IMR-90 (cell line): ENCODE measurements at regions not wholly inside any gene's neighbourhood (a gene's known extent, or its start where the extent isn't known, plus 50 kb on each side); places are given as distances from the start of the nearest gene placed in this dataset.

Experiments used
- ATAC-seq: fragments of 200-7000 bp; cut with Tn5 transposase; 2 replicates; pipeline ENCODE4 v1.9.1; 2020; ENCODE audit warnings: low read depth, mild to moderate bottlenecking, moderate library complexity
- BruUV-seq: library from RNA; stranded (reverse); fragments of 400-500 nt; replicated peaks from 2 replicates; lab custom pipeline; 2021; lab: Mats Ljungman, UMichigan
- CTCF ChIA-PET: fragments of 300-600 bp; formaldehyde crosslinking; extraction: SDS; loops from one replicate; lab custom pipeline; 2021; ENCODE audit warnings: antibody characterized with exemption; lab: Yijun Ruan, JAX
- POLR2A ChIA-PET: fragments of 300-600 bp; sonication (Branson Sonifier 250); formaldehyde crosslinking; loops from one replicate; lab custom pipeline; 2022; ENCODE audit warnings: antibody characterized with exemption; ENCODE audit not compliant: unreplicated experiment; lab: Charles Lee
- DNase-seq: peaks from one replicate; pipeline ENCODE4 v3.0.0; 2013
- H2AFZ ChIP-seq: replicated peaks from 2 replicates; pipeline ENCODE3; 2013; ENCODE audit warnings: low read length, mild to moderate bottlenecking; ENCODE audit not compliant: poor library complexity
- H2AK5ac ChIP-seq: 2 replicates; pipeline ENCODE4 v1.6.1; 2013; ENCODE audit warnings: low read depth, low read length, inconsistent platforms
- H2AK9ac ChIP-seq: replicated peaks from 2 replicates; pipeline ENCODE3; 2013; ENCODE audit warnings: mild to moderate bottlenecking, low read depth, low read length, moderate library complexity; ENCODE audit not compliant: poor library complexity
- H2BK120ac ChIP-seq: 2 replicates; pipeline ENCODE4 v1.6.1; 2013; ENCODE audit warnings: low read depth, low read length, inconsistent platforms
- H2BK15ac ChIP-seq: 3 replicates; pipeline ENCODE4 v1.6.1; 2013; ENCODE audit warnings: low read depth, low read length, inconsistent platforms
- H2BK20ac ChIP-seq: 2 replicates; pipeline ENCODE4 v1.6.1; 2013; ENCODE audit warnings: low read depth, mild to moderate bottlenecking, inconsistent platforms, low read length, moderate library complexity
- H2BK5ac ChIP-seq: 2 replicates; pipeline ENCODE4 v1.6.1; 2013; ENCODE audit warnings: mild to moderate bottlenecking, low read depth, low read length, inconsistent platforms; ENCODE audit not compliant: poor library complexity, severe bottlenecking
- H3K14ac ChIP-seq: replicated peaks from 2 replicates; pipeline ENCODE4 v1.6.1; 2013; ENCODE audit warnings: low read depth, low read length, inconsistent platforms
- H3K18ac ChIP-seq: 2 replicates; pipeline ENCODE4 v1.6.1; 2013; ENCODE audit warnings: low read depth, low read length, control low read depth
- H3K23ac ChIP-seq: 2 replicates; pipeline ENCODE4 v1.6.1; 2013; ENCODE audit warnings: low read depth, low read length, inconsistent platforms
- H3K27ac ChIP-seq: 2 replicates; pipeline ENCODE4 v1.5.1; 2013; ENCODE audit warnings: mild to moderate bottlenecking, control low read depth, low read length; ENCODE audit not compliant: insufficient read depth
- H3K27me3 ChIP-seq: 2 replicates; pipeline ENCODE4 v1.6.1; 2013; ENCODE audit warnings: low read length; ENCODE audit not compliant: control insufficient read depth, insufficient read depth
- H3K36me3 ChIP-seq: 2 replicates; pipeline ENCODE4 v1.6.1; 2013; ENCODE audit warnings: low read length, mixed read lengths; ENCODE audit not compliant: control insufficient read depth, insufficient read depth
- H3K4ac ChIP-seq: 2 replicates; pipeline ENCODE4 v1.6.1; 2013; ENCODE audit warnings: low read depth, low read length, inconsistent platforms
- H3K4me1 ChIP-seq: 2 replicates; pipeline ENCODE4 v1.6.1; 2013; ENCODE audit warnings: low read length, mixed read lengths; ENCODE audit not compliant: control insufficient read depth, insufficient read depth
- H3K4me2 ChIP-seq: 2 replicates; pipeline ENCODE4 v1.6.1; 2013; ENCODE audit warnings: low read depth, mild to moderate bottlenecking, control low read depth, low read length, moderate library complexity
- H3K4me3 ChIP-seq: 2 replicates; pipeline ENCODE4 v1.5.1; 2013; ENCODE audit warnings: low read depth, mild to moderate bottlenecking, control low read depth, low read length, moderate library complexity; ENCODE audit not compliant: insufficient read depth
- H3K56ac ChIP-seq: 2 replicates; pipeline ENCODE4 v1.6.1; 2013; ENCODE audit warnings: low read length, inconsistent platforms; ENCODE audit not compliant: insufficient read depth; ENCODE audit errors: extremely low read depth
- H3K79me1 ChIP-seq, 2 experiments: 2 replicates each; pipeline ENCODE4 v1.6.1; 2013; ENCODE audit warnings: low read length in 2 of 2, inconsistent platforms in 1 of 2, low read depth in 1 of 2
- H3K9ac ChIP-seq: 2 replicates; pipeline ENCODE4 v1.6.1; 2013; ENCODE audit warnings: low read depth, low read length, control low read depth
- H3K9me1 ChIP-seq: 2 replicates; pipeline ENCODE4 v1.6.1; 2013; ENCODE audit warnings: low read length, inconsistent platforms; ENCODE audit not compliant: insufficient read depth
- H3K9me3 ChIP-seq: 2 replicates; pipeline ENCODE4 v1.6.1; 2013; ENCODE audit warnings: low read length; ENCODE audit not compliant: control insufficient read depth, insufficient read depth
- H4K20me1 ChIP-seq: 2 replicates; pipeline ENCODE4 v1.6.1; 2013; ENCODE audit warnings: low read length, inconsistent platforms; ENCODE audit not compliant: insufficient read depth
- H4K5ac ChIP-seq: 2 replicates; pipeline ENCODE4 v1.6.1; 2013; ENCODE audit warnings: mild to moderate bottlenecking, low read depth, low read length, control low read depth
- H4K8ac ChIP-seq, 2 experiments: 2 replicates each; pipeline ENCODE4 v1.6.1; 2013; ENCODE audit warnings: low read depth in 2 of 2, low read length in 2 of 2, control low read depth in 1 of 2, inconsistent platforms in 1 of 2
- H4K91ac ChIP-seq: 2 replicates; pipeline ENCODE4 v1.6.1; 2013; ENCODE audit warnings: low read depth, low read length, inconsistent platforms; ENCODE audit not compliant: insufficient read depth
- BHLHE40 ChIP-seq: fragments of 150-350 bp; IDR thresholded peaks from 2 replicates; pipeline ENCODE4 v1.6.1; 2016; ENCODE audit warnings: mild to moderate bottlenecking, low read depth, low read length
- CEBPB ChIP-seq: IDR thresholded peaks from 2 replicates; pipeline ENCODE4 v1.6.1; 2012; ENCODE audit warnings: low read depth, low read length, improper control_type of control experiment
- CHD1 ChIP-seq: IDR thresholded peaks from 2 replicates; pipeline ENCODE4 v1.6.1; 2012; ENCODE audit warnings: low read depth, low read length, improper control_type of control experiment
- FOS ChIP-seq: fragments of 150-350 bp; IDR thresholded peaks from 2 replicates; pipeline ENCODE4 v1.6.1; 2016; ENCODE audit warnings: low read depth, low read length
- MAFK ChIP-seq: IDR thresholded peaks from 2 replicates; pipeline ENCODE4 v1.6.1; 2012; ENCODE audit warnings: low read depth, low read length, improper control_type of control experiment
- MAZ ChIP-seq: IDR thresholded peaks from 2 replicates; pipeline ENCODE4 v1.6.1; 2012; ENCODE audit warnings: low read depth, mild to moderate bottlenecking, low read length, improper control_type of control experiment, moderate library complexity, borderline replicate concordance
- MXI1 ChIP-seq: IDR thresholded peaks from 2 replicates; pipeline ENCODE4 v1.6.1; 2012; ENCODE audit warnings: low read depth, mild to moderate bottlenecking, low read length, moderate library complexity, borderline replicate concordance
- NFE2L2 ChIP-seq: fragments of 150-350 bp; IDR thresholded peaks from 2 replicates; pipeline ENCODE4 v1.6.1; 2016; ENCODE audit warnings: low read depth, mild to moderate bottlenecking, low read length
- POLR2A ChIP-seq: IDR thresholded peaks from 2 replicates; pipeline ENCODE4 v1.6.1; 2012; ENCODE audit warnings: mild to moderate bottlenecking, low read depth, low read length
- RAD21 ChIP-seq: IDR thresholded peaks from 2 replicates; pipeline ENCODE4 v1.6.1; 2012; ENCODE audit warnings: low read length, improper control_type of control experiment
- RCOR1 ChIP-seq: IDR thresholded peaks from 2 replicates; pipeline ENCODE4 v1.6.1; 2012; ENCODE audit warnings: mild to moderate bottlenecking, low read length, improper control_type of control experiment; ENCODE audit not compliant: insufficient replicate concordance
- RFX5 ChIP-seq: IDR thresholded peaks from 2 replicates; pipeline ENCODE4 v1.8.0; 2012; ENCODE audit warnings: low read depth, mild to moderate bottlenecking, low read length, moderate library complexity
- SMC3 ChIP-seq: fragments of 150-350 bp; IDR thresholded peaks from 2 replicates; pipeline ENCODE4 v1.6.1; 2016; ENCODE audit warnings: low read depth, mild to moderate bottlenecking, antibody characterized with exemption, low read length, moderate library complexity
- WGBS, 2 experiments: methylation state at CpG; one replicate each; pipeline versions ENCODE4 v1.1.5 to v1.1.7; 2013; ENCODE audit warnings: missing lambda C conversion rate in 2 of 2; ENCODE audit not compliant: insufficient read length in 1 of 2; ENCODE audit errors: extremely low coverage in 2 of 2; 5-methylcytosine and 5-hydroxymethylcytosine counted together
- dilution Hi-C: fragments of 300-500 bp; cut with HindIII; formaldehyde crosslinking; loops from one replicate; pipeline ENCODE4 v1.14.3; 2018; ENCODE audit warnings: low sequenced_read_pairs; ENCODE audit not compliant: unreplicated experiment
- in situ Hi-C: fragments of 300-500 bp; cut with MboI; formaldehyde crosslinking; loops from 3 replicates; pipeline ENCODE4 v1.14.3; 2019; ENCODE audit warnings: low sequenced_read_pairs, inconsistent platforms, mixed read lengths
- intact Hi-C: fragments of 100-400 bp; cut with micrococcal nuclease; formaldehyde crosslinking; loops from 2 replicates; pipeline ENCODE4 v1.10.0; 2022
- TF ChIP-seq, protein P1 (sequence below): conservative IDR thresholded peaks from 2 replicates; pipeline ENCODE4 v1.5.1; 2012; ENCODE audit warnings: mild to moderate bottlenecking, low read depth, low read length, improper control_type of control experiment
- TF ChIP-seq, protein P2 (sequence below): fragments of 150-350 bp; IDR thresholded peaks from 2 replicates; pipeline ENCODE4 v1.6.1; 2016; ENCODE audit warnings: low read depth, mild to moderate bottlenecking, low read length, moderate library complexity, borderline replicate concordance
- TF ChIP-seq, protein P3 (sequence below): fragments of 150-350 bp; IDR thresholded peaks from 2 replicates; pipeline ENCODE4 v1.6.1; 2017; ENCODE audit warnings: mild to moderate bottlenecking, antibody characterized with exemption, low read length, low read depth

GRCh38 chr18:65975536-65975935, 224.7 kb downstream of the CDH7 start:
- WGBS, 2 experiments = no CpG with 5 or more reads among the region's 3 CpGs
- Histone ChIP-seq H2BK5ac (no peak overlapping the region), H2AK9ac (no peak overlapping the region), H3K79me1 (no peaks in the 10 kb centered on the region), H3K36me3 (no peaks in the 10 kb centered on the region), H3K4me1 (no peaks in the 10 kb centered on the region), H4K5ac (no peak overlapping the region), H2BK20ac (no peak overlapping the region), H4K91ac (no peak overlapping the region), H3K56ac (no peak overlapping the region), H3K4me3 (no peak overlapping the region), H3K27ac (no peak overlapping the region), H3K9me1 (no peaks in the 10 kb centered on the region), H3K18ac (no peak overlapping the region), H2BK15ac (no peak overlapping the region), H2AK5ac (no peak overlapping the region), H3K9me3 (peaks cover 12% of the 10 kb centered on the region; the same call in 1 of the 2 replicates), H2BK120ac (no peak overlapping the region), H3K14ac (no peak overlapping the region), H3K23ac (no peak overlapping the region), H4K8ac (no peak overlapping the region), H2AFZ (no peak overlapping the region), H4K20me1 (no peaks in the 10 kb centered on the region), H3K4me2 (no peak overlapping the region), H3K9ac (no peak overlapping the region), H3K27me3 (no peaks in the 10 kb centered on the region), H3K4ac (no peak overlapping the region)
- no TSS peak for BruUV-seq
- TF ChIP-seq MAFK (no peak), BHLHE40 (no peak), FOS (no peak), SMC3 (no peak), RCOR1 (no peak), CHD1 (no peak), NFE2L2 (no peak), RAD21 (no peak), POLR2A (no peak), RFX5 (no peak), MAZ (no peak), CEBPB (no peak), MXI1 (no peak)
- TF ChIP-seq, protein P1, sequence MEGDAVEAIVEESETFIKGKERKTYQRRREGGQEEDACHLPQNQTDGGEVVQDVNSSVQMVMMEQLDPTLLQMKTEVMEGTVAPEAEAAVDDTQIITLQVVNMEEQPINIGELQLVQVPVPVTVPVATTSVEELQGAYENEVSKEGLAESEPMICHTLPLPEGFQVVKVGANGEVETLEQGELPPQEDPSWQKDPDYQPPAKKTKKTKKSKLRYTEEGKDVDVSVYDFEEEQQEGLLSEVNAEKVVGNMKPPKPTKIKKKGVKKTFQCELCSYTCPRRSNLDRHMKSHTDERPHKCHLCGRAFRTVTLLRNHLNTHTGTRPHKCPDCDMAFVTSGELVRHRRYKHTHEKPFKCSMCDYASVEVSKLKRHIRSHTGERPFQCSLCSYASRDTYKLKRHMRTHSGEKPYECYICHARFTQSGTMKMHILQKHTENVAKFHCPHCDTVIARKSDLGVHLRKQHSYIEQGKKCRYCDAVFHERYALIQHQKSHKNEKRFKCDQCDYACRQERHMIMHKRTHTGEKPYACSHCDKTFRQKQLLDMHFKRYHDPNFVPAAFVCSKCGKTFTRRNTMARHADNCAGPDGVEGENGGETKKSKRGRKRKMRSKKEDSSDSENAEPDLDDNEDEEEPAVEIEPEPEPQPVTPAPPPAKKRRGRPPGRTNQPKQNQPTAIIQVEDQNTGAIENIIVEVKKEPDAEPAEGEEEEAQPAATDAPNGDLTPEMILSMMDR = no peak
- TF ChIP-seq, protein P2, sequence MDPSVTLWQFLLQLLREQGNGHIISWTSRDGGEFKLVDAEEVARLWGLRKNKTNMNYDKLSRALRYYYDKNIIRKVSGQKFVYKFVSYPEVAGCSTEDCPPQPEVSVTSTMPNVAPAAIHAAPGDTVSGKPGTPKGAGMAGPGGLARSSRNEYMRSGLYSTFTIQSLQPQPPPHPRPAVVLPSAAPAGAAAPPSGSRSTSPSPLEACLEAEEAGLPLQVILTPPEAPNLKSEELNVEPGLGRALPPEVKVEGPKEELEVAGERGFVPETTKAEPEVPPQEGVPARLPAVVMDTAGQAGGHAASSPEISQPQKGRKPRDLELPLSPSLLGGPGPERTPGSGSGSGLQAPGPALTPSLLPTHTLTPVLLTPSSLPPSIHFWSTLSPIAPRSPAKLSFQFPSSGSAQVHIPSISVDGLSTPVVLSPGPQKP = no peak
- TF ChIP-seq, protein P3, sequence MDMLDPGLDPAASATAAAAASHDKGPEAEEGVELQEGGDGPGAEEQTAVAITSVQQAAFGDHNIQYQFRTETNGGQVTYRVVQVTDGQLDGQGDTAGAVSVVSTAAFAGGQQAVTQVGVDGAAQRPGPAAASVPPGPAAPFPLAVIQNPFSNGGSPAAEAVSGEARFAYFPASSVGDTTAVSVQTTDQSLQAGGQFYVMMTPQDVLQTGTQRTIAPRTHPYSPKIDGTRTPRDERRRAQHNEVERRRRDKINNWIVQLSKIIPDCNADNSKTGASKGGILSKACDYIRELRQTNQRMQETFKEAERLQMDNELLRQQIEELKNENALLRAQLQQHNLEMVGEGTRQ = no peak
- ATAC-seq (no peak), DNase-seq (no peak)
- ChIA-PET POLR2A (no interaction called here), CTCF (no interaction called here)
- dilution Hi-C loops (no loop called here), in situ Hi-C loops (no loop called here), intact Hi-C loops (no loop called here)
